ENCODE measurements at regions not wholly inside any gene's neighbourhood (a gene's known extent, or its start where the extent isn't known, plus 50 kb on each side); places are given as distances from the start of the nearest gene placed in this dataset.

GRCh38 chr13:62003452-62003851, 587.8 kb upstream of the PCDH20 start:
- TF ChIP-seq GATA2 (IDR thresholded peaks at IDR 0.05; ENCODE audit: low read depth, low read length) (no peak), GATA3 (IDR thresholded peaks at IDR 0.05; ENCODE audit: low read depth, low read length) (no peak)
